Kasumi-1 (cell line): ENCODE measurements at regions not wholly inside any gene's neighbourhood (a gene's known extent, or its start where the extent isn't known, plus 50 kb on each side); places are given as distances from the start of the nearest gene placed in this dataset.
"Not testable (repeated sequence)": the region's sequence is repeated elsewhere in the genome, so short reads cannot be mapped to it uniquely, and the experiment has no call there.

Experiments
- DNase-seq, 2 experiments: peaks; one replicate each; lab custom pipeline; 2025; lab: John Stamatoyannopoulos, UW

- DNase-seq, result no peak
These were observed 75.7 kb upstream of the IRX4 start for GRCh38 chr5:1958211-1959010.

- DNase-seq, result no peak
These were observed 72.9 kb upstream of the IRX4 start for GRCh38 chr5:1955586-1955985.

DNA sequence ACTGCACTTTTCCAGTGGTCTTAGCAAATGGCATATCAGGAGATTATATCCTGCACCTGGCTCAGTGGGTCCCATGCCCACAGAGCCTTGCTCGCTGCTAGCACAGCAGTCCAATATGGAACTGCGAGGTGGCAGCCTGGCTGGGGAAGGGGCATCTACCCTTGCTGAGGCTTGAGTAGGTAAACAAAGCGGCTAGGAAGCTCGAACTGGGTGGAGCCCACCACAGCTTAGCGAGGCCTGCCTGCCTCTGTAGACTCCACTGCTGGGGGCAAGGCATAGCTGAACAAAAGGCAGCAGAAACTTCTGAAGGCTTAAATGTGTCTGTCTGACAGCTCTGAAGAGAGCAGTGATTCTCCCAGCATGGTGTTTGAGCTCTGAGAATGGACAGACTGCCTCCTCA, 71.0 kb upstream of the IRX4 start:
- not testable (repeated sequence) for DNase-seq

DNA sequence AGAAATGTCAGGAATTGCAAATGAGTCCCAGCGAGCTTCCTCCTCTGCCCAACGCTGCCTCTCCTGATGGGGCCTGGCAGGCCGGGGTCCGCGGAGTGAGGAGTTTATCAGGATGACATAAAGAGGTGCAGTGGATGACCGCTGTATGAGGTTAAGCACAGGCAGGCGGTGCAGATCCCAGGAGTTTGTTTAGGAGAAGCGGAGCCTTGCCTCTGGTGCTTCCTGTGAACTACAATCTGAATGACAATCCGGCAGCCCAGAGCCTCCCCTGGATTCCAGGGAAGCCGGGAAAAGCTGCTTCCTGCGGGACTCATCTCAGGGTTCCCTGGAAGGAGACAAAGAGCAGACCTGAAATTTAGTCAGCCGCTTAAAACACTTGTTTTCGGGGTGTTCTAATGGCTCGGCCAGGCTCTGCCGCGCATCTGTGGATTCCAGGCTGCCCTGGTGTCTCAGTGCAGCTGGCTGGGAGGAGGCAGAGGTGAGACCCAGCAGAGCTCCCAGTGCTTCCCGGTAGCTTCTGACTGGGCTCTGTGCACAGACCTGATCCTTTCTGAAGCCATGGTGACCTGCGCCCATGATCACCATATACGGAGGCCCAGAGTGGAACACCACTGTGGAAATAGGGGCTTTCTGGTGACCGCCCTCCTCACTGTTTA, 69.8 kb upstream of the IRX4 start:
- DNase-seq, result no peak

DNA sequence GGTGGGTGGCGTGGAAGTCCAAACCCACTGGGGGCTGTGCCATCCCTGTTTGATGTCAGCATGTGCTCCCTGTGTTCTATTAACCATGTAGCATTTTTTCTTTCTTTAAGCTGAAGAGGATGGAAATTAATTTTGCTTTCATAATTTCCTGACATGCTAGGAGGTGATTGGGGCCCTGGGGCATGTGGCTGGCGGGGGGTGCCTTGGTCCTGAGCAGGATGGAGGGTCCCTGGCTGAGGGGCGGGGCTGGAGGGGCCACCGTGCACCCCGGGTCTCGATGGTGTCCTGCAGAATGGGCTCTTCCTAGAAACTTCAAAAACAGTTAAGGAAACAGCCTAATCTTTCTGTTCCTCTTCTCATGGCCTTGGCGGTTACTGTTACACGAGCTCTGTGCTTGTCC, 69.3 kb upstream of the IRX4 start:
- no peak for DNase-seq

DNA sequence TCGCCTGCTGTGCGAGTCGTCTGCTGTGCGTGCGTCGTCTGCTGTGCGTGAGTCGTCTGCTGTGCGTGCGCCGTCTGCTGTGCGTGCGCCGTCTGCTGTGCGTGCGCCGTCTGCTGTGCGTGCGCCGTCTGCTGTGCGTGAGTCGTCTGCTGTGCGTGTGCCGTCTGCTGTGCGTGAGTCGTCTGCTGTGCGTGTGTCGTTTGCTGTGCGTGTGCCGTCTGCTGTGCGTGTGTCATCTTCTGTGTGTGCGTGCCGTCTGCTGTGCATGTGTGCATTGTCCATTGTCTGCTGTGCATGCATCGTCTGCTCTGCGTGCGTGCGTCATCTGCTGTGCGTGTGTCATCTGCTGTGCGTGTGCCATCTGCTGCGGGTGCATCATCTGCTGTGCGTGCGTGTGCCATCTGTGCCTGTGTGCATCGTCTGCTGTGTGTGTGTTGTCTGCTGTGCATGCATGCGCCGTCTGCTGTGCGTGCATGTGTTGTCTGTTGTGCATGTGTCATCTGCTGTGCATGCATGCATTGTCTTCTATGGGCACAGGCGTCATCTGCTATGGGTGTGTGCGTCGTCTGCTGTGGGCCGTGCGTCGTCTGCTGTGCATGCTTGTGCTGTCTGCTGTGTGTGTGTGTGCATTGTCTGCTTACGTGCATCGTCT, 68.6 kb upstream of the IRX4 start:
- DNase-seq, result no peak

DNA sequence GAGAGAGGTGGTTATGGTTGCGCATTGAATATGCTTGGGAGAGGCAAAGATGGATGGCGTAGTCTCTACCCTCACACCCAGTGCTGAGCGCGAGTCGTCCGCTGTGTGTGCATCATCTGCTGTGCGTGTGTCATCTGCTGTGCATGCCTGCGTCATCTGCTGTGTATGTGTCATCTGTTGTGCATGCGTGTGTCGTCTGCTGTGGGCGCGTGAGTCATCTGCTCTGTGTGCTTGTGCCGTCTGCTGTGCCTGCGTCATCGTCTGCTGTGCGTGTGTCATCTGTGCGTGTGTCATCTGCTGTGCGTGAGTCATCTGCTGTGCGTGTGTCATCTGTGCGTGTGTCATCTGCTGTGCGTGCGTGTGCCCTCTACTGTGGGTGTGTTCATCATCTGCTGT, 68.0 kb upstream of the IRX4 start:
- DNase-seq, result no peak

- no peak for DNase-seq
These were observed 67.5 kb upstream of the IRX4 start for GRCh38 chr5:1950096-1950707.

GRCh38 chr5:1949253-1949652, 66.5 kb upstream of the IRX4 start:
- DNase-seq, result no peak

GRCh38 chr5:1948663-1949191, 66.0 kb upstream of the IRX4 start:
- no peak for DNase-seq

- no peak for DNase-seq
These were observed 65.4 kb upstream of the IRX4 start for GRCh38 chr5:1948111-1948510.

- DNase-seq, result no peak
These were observed 64.1 kb upstream of the IRX4 start for GRCh38 chr5:1946776-1947175.

GRCh38 chr5:1946122-1946677, 63.5 kb upstream of the IRX4 start:
- no peak for DNase-seq

DNA sequence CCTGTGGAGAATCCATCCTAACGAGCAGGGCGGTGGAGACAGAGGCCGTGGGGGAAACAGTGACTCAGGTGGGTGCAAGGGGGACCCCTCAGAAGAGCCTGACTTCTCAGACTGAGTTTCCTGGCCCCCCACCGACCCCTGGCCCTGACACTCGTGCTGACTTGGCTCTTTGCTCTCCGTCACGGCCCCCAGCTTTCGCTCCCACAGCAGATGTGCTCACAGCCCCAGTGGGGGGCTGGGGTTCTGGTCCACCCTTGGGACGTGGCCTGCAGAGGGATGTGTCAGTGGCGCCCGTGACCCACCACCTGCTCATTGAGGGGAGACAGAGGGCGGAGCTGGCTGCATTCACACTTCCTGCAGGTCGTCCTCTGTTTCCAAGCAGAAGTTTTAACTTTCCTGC, 62.9 kb upstream of the IRX4 start:
- DNase-seq, result no peak

DNA sequence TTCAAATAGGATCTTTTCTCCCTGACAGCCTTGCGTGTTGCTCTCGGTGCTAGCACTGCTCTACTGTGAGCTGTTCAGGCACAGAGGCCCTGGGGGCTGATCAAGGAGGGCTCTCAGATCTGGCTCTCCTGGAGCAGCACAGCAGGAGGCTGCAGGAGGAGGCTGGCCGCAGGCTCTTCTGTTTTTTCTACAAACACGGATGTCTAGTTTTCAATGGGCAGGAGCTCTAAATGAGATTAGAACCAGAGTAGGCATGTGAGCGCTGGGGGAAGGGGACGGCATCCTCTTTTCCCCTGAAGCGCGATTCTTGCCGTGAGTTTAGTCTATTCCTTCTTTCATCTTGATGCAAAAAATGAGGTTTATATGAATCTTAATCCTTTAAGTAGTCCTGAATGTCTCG, 61.7 kb upstream of the IRX4 start:
- DNase-seq, result no peak

DNA sequence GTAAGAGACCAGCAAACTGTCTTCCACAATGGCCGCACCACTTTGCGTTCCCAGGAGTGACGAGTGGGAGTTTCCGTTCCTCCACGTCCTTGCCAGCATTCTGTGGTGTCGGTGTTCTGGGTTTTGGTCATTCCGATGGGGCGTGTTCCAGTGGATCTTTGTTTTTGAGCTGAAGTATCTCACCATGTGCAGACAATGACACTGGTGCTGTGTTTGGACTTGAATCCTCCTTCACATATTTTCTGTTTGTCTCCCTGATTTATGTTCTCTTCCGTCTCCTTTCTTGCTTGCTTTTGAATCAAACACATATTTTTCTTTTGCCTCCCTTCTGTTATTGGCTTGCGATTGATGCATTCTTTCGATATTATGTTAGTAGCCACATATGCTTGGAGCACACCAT, 60.8 kb upstream of the IRX4 start:
- no peak for DNase-seq

DNA sequence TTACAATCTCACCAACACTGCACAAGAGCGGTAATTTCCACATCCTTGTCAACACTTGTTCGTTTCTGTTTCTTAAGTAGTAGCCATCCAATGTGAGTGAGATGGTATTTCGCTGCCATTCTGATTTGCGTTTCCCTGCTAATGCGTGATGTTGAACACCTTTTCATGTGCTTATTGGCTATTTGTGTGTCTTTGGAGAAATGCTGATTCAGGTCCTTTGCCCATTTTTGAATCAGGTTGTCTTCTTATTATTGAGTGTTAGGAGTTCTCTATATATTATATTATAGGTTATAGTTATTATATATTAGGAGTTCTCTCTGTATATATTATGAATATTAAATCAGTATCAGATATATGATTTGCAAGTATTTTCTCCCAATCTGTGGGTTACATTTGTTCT, 59.9 kb upstream of the IRX4 start:
- no peak for DNase-seq

GRCh38 chr5:1942158-1942557, 59.4 kb upstream of the IRX4 start:
- DNase-seq, result no peak

- no peak for DNase-seq
These were observed 56.5 kb upstream of the IRX4 start for GRCh38 chr5:1939256-1939655.

- no peak for DNase-seq
These were observed 55.7 kb upstream of the IRX4 start for GRCh38 chr5:1938310-1939000.

GRCh38 chr5:1937590-1937989, 54.9 kb upstream of the IRX4 start:
- no peak for DNase-seq

- no peak for DNase-seq
These were observed 54.2 kb upstream of the IRX4 start for GRCh38 chr5:1936901-1937300.
